Glutamatergic neuron (in vitro differentiated cells): ENCODE measurements at regions not wholly inside any gene's neighbourhood (a gene's known extent, or its start where the extent isn't known, plus 50 kb on each side); places are given as distances from the start of the nearest gene placed in this dataset.

ENCODE experiments used
- DNase-seq: peaks from one replicate; pipeline ENCODE4 v3.0.0; 2022
- H3K27ac Mint-ChIP-seq: one replicate; pipeline ENCODE4 v1.8.0; 2020; ENCODE audit warnings: mild to moderate bottlenecking, mixed read lengths, inconsistent platforms; ENCODE audit not compliant: unreplicated experiment
- H3K27me3 Mint-ChIP-seq: one replicate; pipeline ENCODE4 v1.8.0; 2020; ENCODE audit warnings: mild to moderate bottlenecking, moderate library complexity, mixed read lengths, inconsistent platforms; ENCODE audit not compliant: unreplicated experiment
- H3K36me3 Mint-ChIP-seq: one replicate; pipeline ENCODE4 v1.8.0; 2020; ENCODE audit warnings: mild to moderate bottlenecking, mixed read lengths, inconsistent platforms; ENCODE audit not compliant: unreplicated experiment
- H3K4me1 Mint-ChIP-seq: one replicate; pipeline ENCODE4 v1.8.0; 2020; ENCODE audit warnings: mild to moderate bottlenecking, low read depth, mixed read lengths, inconsistent platforms; ENCODE audit not compliant: unreplicated experiment
- H3K4me3 Mint-ChIP-seq: one replicate; pipeline ENCODE4 v1.8.0; 2020; ENCODE audit warnings: mild to moderate bottlenecking, mixed read lengths, inconsistent platforms; ENCODE audit not compliant: unreplicated experiment
- H3K9me3 Mint-ChIP-seq: one replicate; pipeline ENCODE4 v1.8.0; 2020; ENCODE audit warnings: mild to moderate bottlenecking, moderate library complexity, mixed read lengths, inconsistent platforms; ENCODE audit not compliant: unreplicated experiment
- TF ChIP-seq, protein P1 (sequence below): fragments of 200-600 bp; sonication (generic); IDR thresholded peaks from one replicate; pipeline ENCODE4 v1.5.0; 2021; ENCODE audit not compliant: partially characterized antibody, unreplicated experiment

GRCh38 chr7:86931439-86931838 is 128.0 kb downstream of the ELAPOR2 start:
- H3K9me3 Mint-ChIP-seq: peaks cover 7% of the 10 kb centered on the region
- H3K4me1 Mint-ChIP-seq: no peaks in the 10 kb centered on the region
- H3K36me3 Mint-ChIP-seq: no peaks in the 10 kb centered on the region
- TF ChIP-seq, protein P1, sequence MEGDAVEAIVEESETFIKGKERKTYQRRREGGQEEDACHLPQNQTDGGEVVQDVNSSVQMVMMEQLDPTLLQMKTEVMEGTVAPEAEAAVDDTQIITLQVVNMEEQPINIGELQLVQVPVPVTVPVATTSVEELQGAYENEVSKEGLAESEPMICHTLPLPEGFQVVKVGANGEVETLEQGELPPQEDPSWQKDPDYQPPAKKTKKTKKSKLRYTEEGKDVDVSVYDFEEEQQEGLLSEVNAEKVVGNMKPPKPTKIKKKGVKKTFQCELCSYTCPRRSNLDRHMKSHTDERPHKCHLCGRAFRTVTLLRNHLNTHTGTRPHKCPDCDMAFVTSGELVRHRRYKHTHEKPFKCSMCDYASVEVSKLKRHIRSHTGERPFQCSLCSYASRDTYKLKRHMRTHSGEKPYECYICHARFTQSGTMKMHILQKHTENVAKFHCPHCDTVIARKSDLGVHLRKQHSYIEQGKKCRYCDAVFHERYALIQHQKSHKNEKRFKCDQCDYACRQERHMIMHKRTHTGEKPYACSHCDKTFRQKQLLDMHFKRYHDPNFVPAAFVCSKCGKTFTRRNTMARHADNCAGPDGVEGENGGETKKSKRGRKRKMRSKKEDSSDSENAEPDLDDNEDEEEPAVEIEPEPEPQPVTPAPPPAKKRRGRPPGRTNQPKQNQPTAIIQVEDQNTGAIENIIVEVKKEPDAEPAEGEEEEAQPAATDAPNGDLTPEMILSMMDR: no peak
- H3K27ac Mint-ChIP-seq: no peak overlapping the region
- DNase-seq: no peak
- no peaks in the 10 kb centered on the region for H3K27me3 Mint-ChIP-seq
- no peak overlapping the region for H3K4me3 Mint-ChIP-seq

DNA sequence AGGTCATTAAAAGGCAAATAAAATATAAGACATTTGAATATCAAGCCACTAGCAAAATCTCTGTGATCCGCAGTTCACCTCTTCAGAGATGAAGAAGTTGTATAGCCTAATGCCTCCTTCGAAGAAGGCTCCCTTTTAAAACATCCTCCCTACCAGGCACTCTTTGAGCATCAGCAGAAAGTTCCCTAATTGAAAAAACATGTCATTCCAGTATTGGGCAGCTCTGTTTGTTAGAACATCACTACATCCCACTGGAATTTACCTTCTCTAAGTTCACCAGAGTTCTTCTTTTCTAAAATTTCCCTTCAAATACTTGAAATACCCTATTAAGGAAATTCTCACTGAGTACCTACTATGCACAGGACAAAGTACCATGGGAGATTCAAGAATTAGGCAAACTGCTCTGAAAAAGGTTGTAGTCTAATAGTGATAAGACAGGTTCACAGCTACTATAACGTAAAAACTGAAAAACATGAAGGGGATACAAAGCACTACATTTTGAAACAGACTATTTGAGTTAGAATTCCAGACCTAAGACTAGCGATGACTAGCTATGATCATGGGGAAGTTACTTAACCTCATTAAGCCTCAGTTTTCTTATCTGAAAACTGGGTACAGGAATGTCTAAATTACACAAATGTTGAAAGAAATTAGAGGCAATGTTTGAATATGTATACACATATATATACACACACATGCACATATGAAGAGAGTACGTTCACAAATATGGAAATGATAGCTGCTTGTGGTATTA is 128.7 kb downstream of the ELAPOR2 start:
- H3K27ac Mint-ChIP-seq: no peak overlapping the region
- DNase-seq: no peak
- no peaks in the 10 kb centered on the region for H3K27me3 Mint-ChIP-seq
- H3K4me3 Mint-ChIP-seq: no peak overlapping the region
- TF ChIP-seq, protein P1: no peak
- H3K4me1 Mint-ChIP-seq: no peaks in the 10 kb centered on the region
- H3K9me3 Mint-ChIP-seq: peaks cover 7% of the 10 kb centered on the region
- no peaks in the 10 kb centered on the region for H3K36me3 Mint-ChIP-seq

- Mint-ChIP-seq H3K36me3 (no peaks in the 10 kb centered on the region), H3K4me1 (no peaks in the 10 kb centered on the region), H3K4me3 (no peak overlapping the region), H3K27me3 (no peaks in the 10 kb centered on the region), H3K27ac (no peak overlapping the region), H3K9me3 (peaks cover 4% of the 10 kb centered on the region)
- DNase-seq: no peak
- TF ChIP-seq, protein P1: no peak
These were observed 130.0 kb downstream of the ELAPOR2 start for GRCh38 chr7:86929293-86930109.

DNA sequence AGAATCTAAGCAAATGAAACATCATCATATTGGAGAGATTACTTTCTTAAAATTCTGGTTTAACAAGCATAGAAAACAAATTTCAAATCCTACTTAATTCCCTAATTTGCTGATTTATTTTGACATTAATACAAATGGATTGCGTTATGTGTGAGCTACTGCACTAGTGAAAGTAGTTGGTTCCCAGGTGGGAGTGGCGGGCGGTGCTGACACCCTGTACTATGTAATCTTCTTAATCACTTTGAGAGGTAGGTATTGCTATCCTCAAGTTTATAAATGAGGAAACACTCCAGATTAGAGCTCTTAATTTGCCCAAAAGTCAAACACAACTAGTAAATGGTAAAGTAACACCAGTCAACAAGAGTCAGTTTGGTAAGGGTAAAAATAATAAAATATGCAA is 131.1 kb downstream of the ELAPOR2 start:
- Mint-ChIP-seq H3K4me3 (no peak overlapping the region), H3K27me3 (no peaks in the 10 kb centered on the region), H3K36me3 (no peaks in the 10 kb centered on the region)

More for the DNA sequence above, 131.1 kb downstream of the ELAPOR2 start:
- Mint-ChIP-seq H3K4me1 (peaks cover 4% of the 10 kb centered on the region), H3K27ac (no peak overlapping the region), H3K9me3 (no peaks in the 10 kb centered on the region)
- no peak for DNase-seq
- TF ChIP-seq, protein P1: no peak
